ENCODE measurements at regions not wholly inside any gene's neighbourhood (a gene's known extent, or its start where the extent isn't known, plus 50 kb on each side); places are given as distances from the start of the nearest gene placed in this dataset.

GRCh38 chr9:105993116-105993854 lies 298.9 kb downstream of the TMEM38B start:
- Histone ChIP-seq H3K9me2 (ENCODE audit: insufficient read depth) (no peaks in the 10 kb centered on the region), H3K4me2 (ENCODE audit: unreplicated experiment) (no peak overlapping the region), H3K4me3 (no peak overlapping the region), H3K36me3 (ENCODE audit: low read depth) (no peaks in the 10 kb centered on the region), H3K9ac (no peak overlapping the region), H2AFZ (no peak overlapping the region), H3K79me2 (ENCODE audit: insufficient read depth) (no peaks in the 10 kb centered on the region), H3F3A (ENCODE audit: insufficient read depth) (no peaks in the 10 kb centered on the region), H4K20me1 (ENCODE audit: insufficient read depth) (no peaks in the 10 kb centered on the region), H3K4me1 (ENCODE audit: insufficient read depth) (no peaks in the 10 kb centered on the region), H3K27ac (no peak overlapping the region), H3K27me3 (replicated peaks; ENCODE audit: insufficient read depth) (no peaks in the 10 kb centered on the region), H3K9me3 (ENCODE audit: low read depth) (no peaks in the 10 kb centered on the region)
- WGBS, 2 experiments (ENCODE audit: low coverage in 1 of 2, low lambda C conversion rate in 2 of 2, missing lambda C conversion rate in 2 of 2), result 13 to 14% methylated on average over 9 of the region's 9 CpGs
- TF ChIP-seq EZH2 (IDR thresholded peaks at IDR 0.05; ENCODE audit: insufficient read depth, poor library complexity, severe bottlenecking) (no peak), EZH2phosphoT487 (IDR thresholded peaks at IDR 0.05; ENCODE audit: insufficient read depth, low read depth) (no peak)
- in situ Hi-C loops (cut with MboI), result no loop called here
- DNase-seq, result no peak

- H3K9me2 ChIP-seq (ENCODE audit: insufficient read depth), result no peaks in the 10 kb centered on the region
- in situ Hi-C loops (cut with MboI), result no loop called here
- H3K79me2 ChIP-seq (ENCODE audit: insufficient read depth), result no peaks in the 10 kb centered on the region
- H4K20me1 ChIP-seq (ENCODE audit: insufficient read depth), result no peaks in the 10 kb centered on the region
- H3F3A ChIP-seq (ENCODE audit: insufficient read depth), result no peaks in the 10 kb centered on the region
- no peak overlapping the region for H2AFZ ChIP-seq
- no peak overlapping the region for H3K4me2 ChIP-seq (ENCODE audit: unreplicated experiment)
- H3K4me3 ChIP-seq, result no peak overlapping the region
- TF ChIP-seq EZH2 (IDR thresholded peaks at IDR 0.05; ENCODE audit: insufficient read depth, poor library complexity, severe bottlenecking) (no peak), EZH2phosphoT487 (IDR thresholded peaks at IDR 0.05; ENCODE audit: insufficient read depth, low read depth) (no peak)
- H3K9me3 ChIP-seq (ENCODE audit: low read depth), result no peaks in the 10 kb centered on the region
- no peaks in the 10 kb centered on the region for H3K4me1 ChIP-seq (ENCODE audit: insufficient read depth)
- no peak overlapping the region for H3K9ac ChIP-seq
- no peaks in the 10 kb centered on the region for H3K27me3 ChIP-seq (replicated peaks; ENCODE audit: insufficient read depth)
- 28 to 29% methylated on average over 8 of the region's 8 CpGs for WGBS, 2 experiments (ENCODE audit: low coverage in 1 of 2, low lambda C conversion rate in 2 of 2, missing lambda C conversion rate in 2 of 2)
- no peak overlapping the region for H3K27ac ChIP-seq
- H3K36me3 ChIP-seq (ENCODE audit: low read depth), result no peaks in the 10 kb centered on the region
- no peak for DNase-seq
Observed at GRCh38 chr9:105993921-105994715, 299.8 kb downstream of the TMEM38B start.

- Histone ChIP-seq H3K27me3 (replicated peaks; ENCODE audit: insufficient read depth) (no peaks in the 10 kb centered on the region), H3K9me2 (ENCODE audit: insufficient read depth) (no peaks in the 10 kb centered on the region), H3K9me3 (ENCODE audit: low read depth) (no peaks in the 10 kb centered on the region), H4K20me1 (ENCODE audit: insufficient read depth) (no peaks in the 10 kb centered on the region), H3K4me2 (ENCODE audit: unreplicated experiment) (no peak overlapping the region), H3K36me3 (ENCODE audit: low read depth) (no peaks in the 10 kb centered on the region), H2AFZ (no peak overlapping the region), H3K27ac (no peak overlapping the region), H3K9ac (no peak overlapping the region), H3K4me3 (no peak overlapping the region), H3K4me1 (ENCODE audit: insufficient read depth) (no peaks in the 10 kb centered on the region), H3F3A (ENCODE audit: insufficient read depth) (no peaks in the 10 kb centered on the region), H3K79me2 (ENCODE audit: insufficient read depth) (no peaks in the 10 kb centered on the region)
- DNase-seq, result peak; percentile 2
- WGBS, 2 experiments (ENCODE audit: low coverage in 1 of 2, low lambda C conversion rate in 2 of 2, missing lambda C conversion rate in 2 of 2), result 46 to 47% methylated on average over 2 of the region's 2 CpGs
- in situ Hi-C loops (cut with MboI), result no loop called here
- TF ChIP-seq EZH2phosphoT487 (IDR thresholded peaks at IDR 0.05; ENCODE audit: insufficient read depth, low read depth) (no peak), EZH2 (IDR thresholded peaks at IDR 0.05; ENCODE audit: insufficient read depth, poor library complexity, severe bottlenecking) (no peak)
Observed at GRCh38 chr9:105994970-105995369, 300.6 kb downstream of the TMEM38B start.

GRCh38 chr9:106017198-106017740 lies 322.9 kb downstream of the TMEM38B start:
- no peaks in the 10 kb centered on the region for H3K9me2 ChIP-seq (ENCODE audit: insufficient read depth)
- no peaks in the 10 kb centered on the region for H3F3A ChIP-seq (ENCODE audit: insufficient read depth)
- H3K36me3 ChIP-seq (ENCODE audit: low read depth), result no peaks in the 10 kb centered on the region
- DNase-seq, result no peak
- no peak overlapping the region for H2AFZ ChIP-seq
- no peaks in the 10 kb centered on the region for H3K79me2 ChIP-seq (ENCODE audit: insufficient read depth)
- H4K20me1 ChIP-seq (ENCODE audit: insufficient read depth), result no peaks in the 10 kb centered on the region
- no peak overlapping the region for H3K27ac ChIP-seq
- no peaks in the 10 kb centered on the region for H3K4me1 ChIP-seq (ENCODE audit: insufficient read depth)
- in situ Hi-C loops (cut with MboI), result no loop called here
- H3K9me3 ChIP-seq (ENCODE audit: low read depth), result no peaks in the 10 kb centered on the region
- no peak overlapping the region for H3K9ac ChIP-seq
- 38% methylated on average over 4 of the region's 4 CpGs for WGBS, 2 experiments (ENCODE audit: low coverage in 1 of 2, low lambda C conversion rate in 2 of 2, missing lambda C conversion rate in 2 of 2)
- H3K27me3 ChIP-seq (replicated peaks; ENCODE audit: insufficient read depth), result no peaks in the 10 kb centered on the region
- no peak for TF ChIP-seq EZH2phosphoT487 (IDR thresholded peaks at IDR 0.05; ENCODE audit: insufficient read depth, low read depth)
- TF ChIP-seq EZH2 (IDR thresholded peaks at IDR 0.05; ENCODE audit: insufficient read depth, poor library complexity, severe bottlenecking), result no peak
- no peak overlapping the region for H3K4me3 ChIP-seq
- no peak overlapping the region for H3K4me2 ChIP-seq (ENCODE audit: unreplicated experiment)
